Uterus (tissue), 3 donors: ENCODE measurements at regions not wholly inside any gene's neighbourhood (a gene's known extent, or its start where the extent isn't known, plus 50 kb on each side); places are given as distances from the start of the nearest gene placed in this dataset.

Experiments used
- DNase-seq, 2 donors: peaks; one replicate each; pipeline ENCODE4 v3.0.0-alpha.2; 2019 to 2020
- H3K27ac ChIP-seq, 2 donors: fragments of 200-600 bp; sonication (generic); 1 replicate in 1 of 2; 2 replicates in 1 of 2; pipeline ENCODE4 v1.5.1; 2016 to 2018
- H3K27me3 ChIP-seq, 2 donors: fragments of 200-600 bp; sonication (generic); one replicate each; pipeline ENCODE4 v1.5.1; 2018 to 2019; ENCODE audit warnings: control low read depth in 1 of 2
- H3K36me3 ChIP-seq, 2 donors: fragments of 200-600 bp; sonication (generic); one replicate each; pipeline ENCODE4 v1.5.1; 2019; ENCODE audit warnings: control low read depth in 1 of 2
- H3K4me1 ChIP-seq, 2 donors: fragments of 200-600 bp; sonication (generic); one replicate each; pipeline ENCODE4 v1.5.1; 2018 to 2019; ENCODE audit warnings: control low read depth in 1 of 2
- H3K4me3 ChIP-seq, 2 donors: fragments of 200-600 bp; sonication (generic); 1 replicate in 1 of 2; 2 replicates in 1 of 2; pipeline ENCODE4 v1.5.1; 2018 to 2019; ENCODE audit warnings: mild to moderate bottlenecking in 1 of 2
- H3K9me3 ChIP-seq, 2 donors: fragments of 200-600 bp; sonication (generic); one replicate each; pipeline ENCODE4 v1.5.1; 2019; ENCODE audit warnings: control low read depth in 1 of 2
- CTCF ChIP-seq, 4 experiments: fragments of 200-600 bp in 2 of 4; fragments of 450-650 bp in 2 of 4; sonication (generic) in 2 of 4; IDR thresholded peaks; one replicate each; pipeline ENCODE4 v1.5.1; 2016 to 2019; ENCODE audit warnings: antibody characterized with exemption in 4 of 4, mild to moderate bottlenecking in 2 of 4, moderate library complexity in 1 of 4
- POLR2A ChIP-seq, 2 donors: fragments of 450-650 bp; IDR thresholded peaks; one replicate each; pipeline ENCODE4 v1.6.1; 2016; ENCODE audit warnings: antibody characterized with exemption in 2 of 2, mild to moderate bottlenecking in 1 of 2, moderate library complexity in 1 of 2
- intact Hi-C: fragments of 100-400 bp; cut with DNase I; formaldehyde crosslinking; loops from one replicate; pipeline ENCODE4 v1.15.1; 2023; ENCODE audit warnings: low total_unique reads
- donor health status: DM: yes; HTN: yes; CAD: no.

- Histone ChIP-seq H3K9me3 (no peaks in the 10 kb centered on the region), H3K4me1 (no peaks in the 10 kb centered on the region), H3K27me3 (no peaks in the 10 kb centered on the region), H3K27ac (no peak overlapping the region), H3K36me3 (no peaks in the 10 kb centered on the region), H3K4me3 (no peak overlapping the region)
- TF ChIP-seq CTCF (IDR thresholded peaks at IDR 0.05) = no peak
- TF ChIP-seq POLR2A (IDR thresholded peaks at IDR 0.05) = no peak
- intact Hi-C loops = no loop called here
- no peak for DNase-seq
Measured at GRCh38 chr10:65611592-65611991, 1314.2 kb upstream of the LRRTM3 start.

- intact Hi-C loops = no loop called here
Measured at GRCh38 chr10:65614956-65615565, 1310.8 kb upstream of the LRRTM3 start.

GRCh38 chr10:65618126-65618525, 1307.7 kb upstream of the LRRTM3 start:
- no peak overlapping the region for H3K4me3 ChIP-seq
- H3K27ac ChIP-seq = no peak overlapping the region
- no peak for DNase-seq
- intact Hi-C loops = no loop called here
- no peaks in the 10 kb centered on the region for H3K36me3 ChIP-seq
- TF ChIP-seq CTCF (IDR thresholded peaks at IDR 0.05) = no peak
- no peak for TF ChIP-seq POLR2A (IDR thresholded peaks at IDR 0.05)
- no peaks in the 10 kb centered on the region for H3K27me3 ChIP-seq
- H3K9me3 ChIP-seq = no peaks in the 10 kb centered on the region
- H3K4me1 ChIP-seq = no peaks in the 10 kb centered on the region

More at GRCh38 chr10:65614956-65615565, 1310.8 kb upstream of the LRRTM3 start:
- no peak for DNase-seq
- no peaks in the 10 kb centered on the region for H3K36me3 ChIP-seq
- H3K9me3 ChIP-seq = no peaks in the 10 kb centered on the region
- TF ChIP-seq POLR2A (IDR thresholded peaks at IDR 0.05) (no peak), CTCF (IDR thresholded peaks at IDR 0.05) (no peak)
- no peak overlapping the region for H3K27ac ChIP-seq
- H3K4me1 ChIP-seq = no peaks in the 10 kb centered on the region
- H3K27me3 ChIP-seq = no peaks in the 10 kb centered on the region
- H3K4me3 ChIP-seq = no peak overlapping the region

- no peaks in the 10 kb centered on the region for H3K27me3 ChIP-seq
- H3K27ac ChIP-seq = no peak overlapping the region
- intact Hi-C loops = no loop called here
- TF ChIP-seq POLR2A (IDR thresholded peaks at IDR 0.05) = no peak
- TF ChIP-seq CTCF (IDR thresholded peaks at IDR 0.05) = no peak
- no peaks in the 10 kb centered on the region for H3K9me3 ChIP-seq
- H3K4me3 ChIP-seq = no peak overlapping the region
- no peaks in the 10 kb centered on the region for H3K36me3 ChIP-seq
- no peaks in the 10 kb centered on the region for H3K4me1 ChIP-seq
- no peak for DNase-seq
Measured at GRCh38 chr10:65620404-65621048, 1305.3 kb upstream of the LRRTM3 start.

GRCh38 chr10:65622608-65623007, 1303.2 kb upstream of the LRRTM3 start:
- TF ChIP-seq CTCF (IDR thresholded peaks at IDR 0.05) = no peak
- TF ChIP-seq POLR2A (IDR thresholded peaks at IDR 0.05) = no peak
- H3K27ac ChIP-seq = no peak overlapping the region
- H3K4me1 ChIP-seq = no peaks in the 10 kb centered on the region
- H3K4me3 ChIP-seq = no peak overlapping the region
- intact Hi-C loops = no loop called here
- DNase-seq = no peak
- H3K36me3 ChIP-seq = no peaks in the 10 kb centered on the region
- no peaks in the 10 kb centered on the region for H3K27me3 ChIP-seq
- H3K9me3 ChIP-seq = no peaks in the 10 kb centered on the region
